IgD-negative memory B cell (primary cell): ENCODE measurements at regions not wholly inside any gene's neighbourhood (a gene's known extent, or its start where the extent isn't known, plus 50 kb on each side); places are given as distances from the start of the nearest gene placed in this dataset.
"Not testable (repeated sequence)": the region's sequence is repeated elsewhere in the genome, so short reads cannot be mapped to it uniquely, and the experiment has no call there.

Source experiments
- H3K27ac Mint-ChIP-seq, 3 donors: one replicate each; pipeline ENCODE4 v1.8.0; 2020 to 2022; ENCODE audit warnings: mild to moderate bottlenecking in 3 of 3, mixed read lengths in 3 of 3, moderate library complexity in 1 of 3
- H3K27me3 Mint-ChIP-seq: one replicate; pipeline ENCODE4 v1.8.0; 2021; ENCODE audit warnings: mixed read lengths
- H3K36me3 Mint-ChIP-seq: one replicate; pipeline ENCODE4 v1.8.0; 2020; ENCODE audit warnings: mild to moderate bottlenecking, mixed read lengths
- H3K4me1 Mint-ChIP-seq, 3 donors: one replicate each; pipeline ENCODE4 v1.8.0; 2020 to 2022; ENCODE audit warnings: mixed read lengths in 3 of 3, mild to moderate bottlenecking in 1 of 3
- H3K4me3 Mint-ChIP-seq, 4 donors: one replicate each; pipeline ENCODE4 v1.8.0; 2020 to 2022; ENCODE audit warnings: mild to moderate bottlenecking in 4 of 4, mixed read lengths in 4 of 4, moderate library complexity in 3 of 4
- H3K9me3 Mint-ChIP-seq, 3 donors: one replicate each; pipeline ENCODE4 v1.8.0; 2020 to 2021; ENCODE audit warnings: mixed read lengths in 3 of 3, mild to moderate bottlenecking in 1 of 3

GRCh38 chr6:144477856-144478255, 192.7 kb downstream of the UTRN start:
- Mint-ChIP-seq H3K4me1 (peaks cover 3 to 7% (median 3%) of the 10 kb centered on the region in 3 donors), H3K4me3 (no peak overlapping the region), H3K27me3 (no peaks in the 10 kb centered on the region), H3K27ac (peak overlapping the region in 1 of 3 donors; percentile 5), H3K36me3 (peaks cover 4% of the 10 kb centered on the region), H3K9me3 (no peaks in the 10 kb centered on the region)

- Mint-ChIP-seq H3K36me3 (peaks cover 4% of the 10 kb centered on the region), H3K4me3 (no peak overlapping the region), H3K27ac (peak overlapping the region in 2 of 3 donors; percentile 9 to 80), H3K9me3 (no peaks in the 10 kb centered on the region), H3K27me3 (no peaks in the 10 kb centered on the region), H3K4me1 (peaks cover 3 to 7% (median 5%) of the 10 kb centered on the region in 3 donors)
Observed at GRCh38 chr6:144478483-144478882, 193.3 kb downstream of the UTRN start.

- Mint-ChIP-seq H3K4me1 (peaks cover 3 to 7% (median 5%) of the 10 kb centered on the region in 3 donors), H3K27ac (no peak overlapping the region), H3K9me3 (no peaks in the 10 kb centered on the region), H3K27me3 (no peaks in the 10 kb centered on the region), H3K4me3 (no peak overlapping the region), H3K36me3 (peaks cover 4% of the 10 kb centered on the region)
Observed at GRCh38 chr6:144479991-144480390, 194.9 kb downstream of the UTRN start.

GRCh38 chr6:144480473-144480872, 195.3 kb downstream of the UTRN start:
- Mint-ChIP-seq H3K36me3 (peaks cover 4% of the 10 kb centered on the region), H3K27ac (peak overlapping the region in 1 of 3 donors; percentile 26), H3K4me1 (peaks cover 3 to 7% (median 5%) of the 10 kb centered on the region in 3 donors), H3K27me3 (no peaks in the 10 kb centered on the region), H3K9me3 (no peaks in the 10 kb centered on the region), H3K4me3 (no peak overlapping the region)

GRCh38 chr6:144481527-144481926, 196.4 kb downstream of the UTRN start:
- no peak overlapping the region for H3K4me3 Mint-ChIP-seq
- H3K27ac Mint-ChIP-seq = peak overlapping the region in 1 of 3 donors; percentile 34
- no peaks in the 10 kb centered on the region for H3K27me3 Mint-ChIP-seq
- peaks cover 4% of the 10 kb centered on the region for H3K36me3 Mint-ChIP-seq
- peaks cover 3 to 5% (median 4%) of the 10 kb centered on the region in 3 donors for H3K4me1 Mint-ChIP-seq
- no peaks in the 10 kb centered on the region for H3K9me3 Mint-ChIP-seq

GRCh38 chr6:144482142-144482541, 197.0 kb downstream of the UTRN start:
- H3K36me3 Mint-ChIP-seq = peaks cover 4% of the 10 kb centered on the region

GRCh38 chr6:144485531-144485930, 200.4 kb downstream of the UTRN start:
- Mint-ChIP-seq H3K4me3 (no peak overlapping the region), H3K4me1 (peaks cover 0 to 5% (median 3%) of the 10 kb centered on the region in 3 donors), H3K27me3 (no peaks in the 10 kb centered on the region), H3K36me3 (peaks cover 3% of the 10 kb centered on the region), H3K27ac (no peak overlapping the region), H3K9me3 (no peaks in the 10 kb centered on the region)

More at GRCh38 chr6:144482142-144482541, 197.0 kb downstream of the UTRN start:
- Mint-ChIP-seq H3K4me1 (peaks cover under 1 to 5% (median 3%) of the 10 kb centered on the region in 3 donors), H3K9me3 (no peaks in the 10 kb centered on the region), H3K27ac (peak overlapping the region in 1 of 3 donors; percentile 34), H3K4me3 (no peak overlapping the region), H3K27me3 (no peaks in the 10 kb centered on the region)

GRCh38 chr6:144488590-144488989, 203.5 kb downstream of the UTRN start:
- no peaks in the 10 kb centered on the region for H3K27me3 Mint-ChIP-seq

GRCh38 chr6:144493035-144493910, 208.1 kb downstream of the UTRN start:
- Mint-ChIP-seq H3K36me3 (peaks cover 14% of the 10 kb centered on the region), H3K27me3 (no peaks in the 10 kb centered on the region), H3K9me3 (no peaks in the 10 kb centered on the region), H3K4me1 (peaks cover 0 to 4% (median 2%) of the 10 kb centered on the region in 3 donors), H3K4me3 (no peak overlapping the region), H3K27ac (no peak overlapping the region)

More at GRCh38 chr6:144488590-144488989, 203.5 kb downstream of the UTRN start:
- Mint-ChIP-seq H3K9me3 (no peaks in the 10 kb centered on the region), H3K4me3 (no peak overlapping the region), H3K36me3 (peaks cover 9% of the 10 kb centered on the region), H3K4me1 (peaks cover 0 to 4% (median 0%) of the 10 kb centered on the region in 3 donors), H3K27ac (no peak overlapping the region)

GRCh38 chr6:144495076-144495475, 209.9 kb downstream of the UTRN start:
- H3K4me1 Mint-ChIP-seq, H3K9me3 Mint-ChIP-seq, H3K27ac Mint-ChIP-seq, H3K4me3 Mint-ChIP-seq, H3K27me3 Mint-ChIP-seq: not testable (repeated sequence)
- H3K36me3 Mint-ChIP-seq = peaks cover 12% of the 10 kb centered on the region

- H3K27ac Mint-ChIP-seq = no peak overlapping the region
- peaks cover 4 to 7% (median 4%) of the 10 kb centered on the region in 3 donors for H3K4me1 Mint-ChIP-seq
- no peak overlapping the region for H3K4me3 Mint-ChIP-seq
- peaks cover 5% of the 10 kb centered on the region for H3K36me3 Mint-ChIP-seq
- H3K27me3 Mint-ChIP-seq = no peaks in the 10 kb centered on the region
- H3K9me3 Mint-ChIP-seq = no peaks in the 10 kb centered on the region
Observed at GRCh38 chr6:144497650-144498049, 212.5 kb downstream of the UTRN start.

GRCh38 chr6:144500892-144501291, 215.8 kb downstream of the UTRN start:
- Mint-ChIP-seq H3K9me3 (peaks cover 6 to 10% (median 6%) of the 10 kb centered on the region in 3 donors), H3K27me3 (no peaks in the 10 kb centered on the region), H3K4me3 (no peak overlapping the region), H3K27ac (peak overlapping the region in 1 of 3 donors; percentile 86), H3K36me3 (peaks cover 25% of the 10 kb centered on the region), H3K4me1 (peaks cover 7 to 17% (median 13%) of the 10 kb centered on the region in 3 donors)

GRCh38 chr6:144505214-144505613, 220.1 kb downstream of the UTRN start:
- H3K27ac Mint-ChIP-seq = not testable (repeated sequence)
- Mint-ChIP-seq H3K4me3 (peak overlapping the region in 1 of 4 donors; percentile 51), H3K4me1 (peaks cover 8 to 25% (median 20%) of the 10 kb centered on the region in 3 donors)

GRCh38 chr6:144506051-144506450, 220.9 kb downstream of the UTRN start:
- H3K9me3 Mint-ChIP-seq, H3K27me3 Mint-ChIP-seq, H3K27ac Mint-ChIP-seq, H3K4me3 Mint-ChIP-seq: not testable (repeated sequence)
- H3K4me1 Mint-ChIP-seq = peaks cover 4 to 25% (median 16%) of the 10 kb centered on the region in 3 donors
- H3K36me3 Mint-ChIP-seq = peaks cover 27% of the 10 kb centered on the region

More at GRCh38 chr6:144505214-144505613, 220.1 kb downstream of the UTRN start:
- not testable (repeated sequence) for H3K9me3 Mint-ChIP-seq, H3K27me3 Mint-ChIP-seq
- H3K36me3 Mint-ChIP-seq = peaks cover 27% of the 10 kb centered on the region

- H3K27me3 Mint-ChIP-seq, H3K27ac Mint-ChIP-seq, H3K9me3 Mint-ChIP-seq, H3K4me3 Mint-ChIP-seq: not testable (repeated sequence)
- peaks cover 27% of the 10 kb centered on the region for H3K36me3 Mint-ChIP-seq
- peaks cover 4 to 19% (median 14%) of the 10 kb centered on the region in 3 donors for H3K4me1 Mint-ChIP-seq
Observed at GRCh38 chr6:144507772-144508312, 222.7 kb downstream of the UTRN start.
